SK-N-MC (cell line): ENCODE measurements at regions not wholly inside any gene's neighbourhood (a gene's known extent, or its start where the extent isn't known, plus 50 kb on each side); places are given as distances from the start of the nearest gene placed in this dataset.
"Not testable (repeated sequence)": the region's sequence is repeated elsewhere in the genome, so short reads cannot be mapped to it uniquely, and the experiment has no call there.

Experiments used
- DNase-seq: peaks from one replicate; pipeline ENCODE4 v3.0.0-alpha.2; 2011; ENCODE audit warnings: low read depth, low spot score
- H3K27ac ChIP-seq: fragments of 200-600 bp; sonication (generic); 2 replicates; pipeline ENCODE4 v1.5.1; 2016; ENCODE audit warnings: mixed run types
- H3K36me3 ChIP-seq: fragments of 200-600 bp; sonication (generic); 2 replicates; pipeline ENCODE4 v1.6.1; 2017; ENCODE audit warnings: antibody characterized with exemption, low read length, mixed read lengths; ENCODE audit not compliant: insufficient read depth
- H3K4me3 ChIP-seq: fragments of 200-600 bp; sonication (generic); 2 replicates; pipeline ENCODE4 v1.5.1; 2016
- H3K9ac ChIP-seq: fragments of 200-600 bp; sonication (generic); 2 replicates; pipeline ENCODE4 v1.8.0; 2017; ENCODE audit warnings: mixed run types, mixed read lengths; ENCODE audit not compliant: insufficient read length
- H3K9me3 ChIP-seq: fragments of 200-600 bp; sonication (generic); 2 replicates; pipeline ENCODE4 v1.6.1; 2017; ENCODE audit warnings: low read depth, mild to moderate bottlenecking, antibody characterized with exemption, low read length, moderate library complexity, mixed read lengths
- EZH2 ChIP-seq: fragments of 200-600 bp; sonication (generic); IDR thresholded peaks from one replicate; pipeline ENCODE4 v1.6.1; 2017; ENCODE audit warnings: antibody characterized with exemption
- FOXP2 ChIP-seq: optimal IDR thresholded peaks from 2 replicates; pipeline ENCODE3; 2011; ENCODE audit warnings: mild to moderate bottlenecking, moderate library complexity; ENCODE audit not compliant: insufficient read depth; ENCODE audit errors: extremely low read length, control extremely low read depth
- POLR2AphosphoS5 ChIP-seq: IDR thresholded peaks from 2 replicates; pipeline ENCODE4 v1.6.1; 2012; ENCODE audit warnings: mild to moderate bottlenecking, low read depth, low read length, borderline replicate concordance

- 0 out of 2 replicates have a peak overlapping the region, but pooled peaks have one; percentile 1 for H3K4me3 ChIP-seq
- TF ChIP-seq EZH2 (no peak), POLR2AphosphoS5 (no peak), FOXP2 (no peak)
- H3K27ac ChIP-seq: peak overlapping the region; percentile 9; the same call in 1 of the 2 replicates
- peak; percentile 63 for DNase-seq
- no peaks in the 10 kb centered on the region for H3K9me3 ChIP-seq
- peaks cover 18% of the 10 kb centered on the region for H3K36me3 ChIP-seq
- no peak overlapping the region for H3K9ac ChIP-seq
Measured at GRCh38 chr11:16528639-16529038, 172.3 kb upstream of the SOX6 start.

- Histone ChIP-seq H3K9me3 (no peaks in the 10 kb centered on the region), H3K27ac (peak overlapping the region; percentile 9; the same call in 1 of the 2 replicates), H3K9ac (no peak overlapping the region), H3K4me3 (no peak overlapping the region), H3K36me3 (peaks cover 18% of the 10 kb centered on the region)
- DNase-seq: no peak
- no peak for TF ChIP-seq EZH2
- no peak for TF ChIP-seq FOXP2
- TF ChIP-seq POLR2AphosphoS5: no peak
Measured at GRCh38 chr11:16527525-16528246, 171.3 kb upstream of the SOX6 start.

- no peak for DNase-seq
Measured at GRCh38 chr11:16526947-16527346, 170.6 kb upstream of the SOX6 start.

GRCh38 chr11:16520713-16521112 lies 164.4 kb upstream of the SOX6 start:
- not testable (repeated sequence) for H3K4me3 ChIP-seq, DNase-seq, H3K27ac ChIP-seq, H3K9ac ChIP-seq
- Histone ChIP-seq H3K9me3 (peaks cover 16% of the 10 kb centered on the region; the same call in 1 of the 2 replicates), H3K36me3 (peaks cover 26% of the 10 kb centered on the region)

More at GRCh38 chr11:16526947-16527346, 170.6 kb upstream of the SOX6 start:
- Histone ChIP-seq H3K9me3 (no peaks in the 10 kb centered on the region), H3K36me3 (peaks cover 18% of the 10 kb centered on the region), H3K4me3 (no peak overlapping the region), H3K27ac (no peak overlapping the region), H3K9ac (no peak overlapping the region)
- TF ChIP-seq POLR2AphosphoS5: no peak
- no peak for TF ChIP-seq FOXP2
- TF ChIP-seq EZH2: no peak

- DNase-seq: no peak
- Histone ChIP-seq H3K9me3 (peaks cover 3% of the 10 kb centered on the region; the same call in 1 of the 2 replicates), H3K27ac (peak overlapping the region; percentile 33; the same call in 1 of the 2 replicates), H3K9ac (no peak overlapping the region), H3K4me3 (no peak overlapping the region), H3K36me3 (peaks cover 18% of the 10 kb centered on the region)
- TF ChIP-seq FOXP2: no peak
- TF ChIP-seq POLR2AphosphoS5: no peak
Measured at GRCh38 chr11:16512899-16513241, 156.5 kb upstream of the SOX6 start.

GRCh38 chr11:16512198-16512898 lies 156.0 kb upstream of the SOX6 start:
- Histone ChIP-seq H3K9me3 (peaks cover 8% of the 10 kb centered on the region; the same call in 1 of the 2 replicates), H3K4me3 (no peak overlapping the region), H3K27ac (peak overlapping the region; percentile 33; the same call in 1 of the 2 replicates), H3K36me3 (peaks cover 19% of the 10 kb centered on the region), H3K9ac (no peak overlapping the region)
- DNase-seq: no peak
- TF ChIP-seq POLR2AphosphoS5: no peak
- no peak for TF ChIP-seq FOXP2
- no peak for TF ChIP-seq EZH2

GRCh38 chr11:16511116-16512114 lies 155.1 kb upstream of the SOX6 start:
- TF ChIP-seq EZH2 (no peak), FOXP2 (no peak), POLR2AphosphoS5 (no peak)
- no peak for DNase-seq

GRCh38 chr11:16505481-16505880 lies 149.1 kb upstream of the SOX6 start:
- Histone ChIP-seq H3K9me3 (peaks cover 13% of the 10 kb centered on the region; the same call in 1 of the 2 replicates), H3K27ac (no peak overlapping the region), H3K36me3 (peaks cover 46% of the 10 kb centered on the region), H3K9ac (no peak overlapping the region), H3K4me3 (no peak overlapping the region)
- no peak for DNase-seq
- no peak for TF ChIP-seq FOXP2
- TF ChIP-seq EZH2: no peak
- no peak for TF ChIP-seq POLR2AphosphoS5

More at GRCh38 chr11:16511116-16512114, 155.1 kb upstream of the SOX6 start:
- Histone ChIP-seq H3K27ac (no peak overlapping the region), H3K36me3 (peaks cover 26% of the 10 kb centered on the region), H3K4me3 (no peak overlapping the region), H3K9me3 (peaks cover 9% of the 10 kb centered on the region; the same call in 1 of the 2 replicates), H3K9ac (no peak overlapping the region)

- not testable (repeated sequence) for DNase-seq, H3K4me3 ChIP-seq, H3K27ac ChIP-seq, H3K9ac ChIP-seq
- Histone ChIP-seq H3K9me3 (peaks cover 13% of the 10 kb centered on the region; the same call in 1 of the 2 replicates), H3K36me3 (peaks cover 44% of the 10 kb centered on the region)
Measured at GRCh38 chr11:16503891-16504290, 147.5 kb upstream of the SOX6 start.
